HG02840 (cell line): ENCODE measurements at regions not wholly inside any gene's neighbourhood (a gene's known extent, or its start where the extent isn't known, plus 50 kb on each side); places are given as distances from the start of the nearest gene placed in this dataset.

Source experiments
- ATAC-seq: cut with Tn5 transposase; IDR thresholded peaks from one replicate; pipeline ENCODE4 v1.9.1; 2021; ENCODE audit warnings: mild to moderate bottlenecking, moderate library complexity, moderate number of reproducible peaks; ENCODE audit not compliant: unreplicated experiment, low FRiP score

DNA sequence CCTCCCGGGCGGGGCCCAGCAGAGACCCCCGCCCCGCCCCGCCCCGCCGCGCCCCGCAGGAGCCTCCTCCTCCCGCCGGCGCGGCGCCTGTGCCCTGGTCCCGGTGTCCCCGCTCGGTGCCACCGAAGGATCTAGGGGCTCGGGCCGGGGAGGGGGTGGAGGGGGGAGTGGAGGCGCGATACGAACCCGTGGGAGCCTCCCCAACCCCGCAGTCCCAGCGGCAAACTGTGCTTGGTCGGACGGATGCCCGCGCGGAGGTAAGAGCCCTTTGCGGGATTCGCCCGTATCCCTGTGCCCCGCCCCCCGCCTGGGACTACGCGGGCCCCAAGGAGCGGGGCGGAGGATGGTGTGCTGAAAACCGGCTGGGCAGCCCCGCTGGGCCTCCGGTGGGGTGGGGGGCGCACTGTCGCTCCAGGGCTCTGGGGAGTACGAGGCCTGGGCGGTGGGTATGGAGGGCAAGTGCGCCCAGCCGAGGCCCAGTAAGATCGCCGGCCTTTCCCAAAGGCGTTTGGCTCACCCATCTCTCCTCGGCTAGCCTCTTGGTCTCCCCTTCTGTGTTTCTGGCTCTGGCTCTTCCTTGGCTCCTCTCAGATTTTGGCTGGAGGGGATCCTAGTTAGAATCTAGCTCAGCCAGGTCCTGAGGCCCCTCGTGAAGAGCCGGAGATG, 65.6 kb upstream of the POLG start:
- no peak for ATAC-seq

DNA sequence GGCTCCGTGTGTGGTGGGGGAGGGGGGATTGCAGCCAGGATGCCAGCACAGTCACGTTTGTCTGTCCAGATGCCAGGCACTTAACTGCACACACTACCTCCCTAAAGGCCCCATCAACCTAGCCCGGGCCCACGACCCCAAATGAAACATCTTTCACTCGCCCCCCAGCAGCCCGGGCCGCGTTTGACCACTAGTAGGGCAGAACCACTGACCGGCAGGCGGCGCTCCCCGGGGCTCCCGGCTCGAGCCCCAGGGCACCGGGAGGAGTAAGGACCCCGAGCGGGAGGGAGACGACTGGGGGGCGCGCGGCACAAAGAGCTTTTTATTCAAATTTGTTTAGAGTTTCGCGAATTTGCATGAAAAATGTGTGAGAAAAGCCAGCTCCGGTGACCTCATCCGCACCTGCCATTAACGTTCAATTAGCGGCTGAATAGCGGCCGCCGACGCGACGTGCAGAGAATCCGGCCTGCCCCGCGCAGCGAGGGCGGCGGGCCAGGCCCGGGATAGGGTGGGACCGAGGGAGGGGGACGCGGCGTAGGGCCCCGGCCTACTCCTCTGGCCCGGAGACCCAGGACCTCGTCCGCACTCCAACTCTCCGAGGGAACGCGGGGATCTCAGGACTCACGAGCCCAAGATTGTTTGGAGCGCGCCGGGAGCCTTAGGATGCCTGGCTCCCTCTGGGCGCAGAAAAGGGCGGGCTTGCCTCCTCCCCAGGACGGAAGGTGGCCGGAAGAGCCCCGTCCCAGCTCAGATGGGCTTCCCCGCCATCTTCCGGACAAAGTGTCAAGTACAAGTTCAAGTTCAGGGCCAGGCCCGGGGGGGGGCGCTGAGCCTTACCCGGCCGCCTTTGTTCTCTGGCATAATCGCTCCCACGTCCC, 64.9 kb upstream of the POLG start:
- ATAC-seq, result no peak

DNA sequence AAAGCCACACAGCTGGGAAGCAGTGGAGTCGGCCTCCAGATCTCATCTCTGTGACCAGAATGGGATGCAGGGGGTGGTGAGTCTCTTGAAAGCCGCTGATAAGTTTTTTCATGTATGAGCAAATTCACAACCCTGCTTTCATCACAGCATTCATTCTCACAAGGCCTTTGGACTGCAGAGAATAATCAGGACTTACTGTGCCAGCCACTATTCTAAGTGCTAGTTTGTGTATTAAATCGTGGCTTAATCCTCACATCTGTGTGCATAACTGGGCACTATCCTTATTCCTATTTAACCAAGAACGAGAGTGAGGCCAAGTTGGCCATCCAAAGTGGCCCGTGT, 64.2 kb upstream of the POLG start:
- ATAC-seq, result no peak

DNA sequence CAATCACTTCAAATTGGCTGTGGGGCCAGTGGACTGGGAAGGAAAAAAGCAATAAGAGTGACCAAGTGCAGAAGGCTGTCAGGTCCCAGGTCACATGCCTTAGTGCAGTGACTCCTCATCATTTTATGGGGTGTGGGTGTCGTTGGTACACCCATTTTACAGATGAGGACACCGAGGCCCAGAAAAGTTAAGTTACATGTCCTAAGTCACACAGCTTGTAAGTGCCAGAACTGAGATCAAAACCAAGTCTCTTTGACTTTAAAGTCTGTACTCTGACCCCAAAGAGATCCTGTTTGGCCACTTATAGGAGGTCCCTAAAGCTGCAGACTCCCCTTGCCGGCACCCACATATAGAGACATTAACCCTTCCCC, 63.0 kb upstream of the POLG start:
- ATAC-seq, result no peak

DNA sequence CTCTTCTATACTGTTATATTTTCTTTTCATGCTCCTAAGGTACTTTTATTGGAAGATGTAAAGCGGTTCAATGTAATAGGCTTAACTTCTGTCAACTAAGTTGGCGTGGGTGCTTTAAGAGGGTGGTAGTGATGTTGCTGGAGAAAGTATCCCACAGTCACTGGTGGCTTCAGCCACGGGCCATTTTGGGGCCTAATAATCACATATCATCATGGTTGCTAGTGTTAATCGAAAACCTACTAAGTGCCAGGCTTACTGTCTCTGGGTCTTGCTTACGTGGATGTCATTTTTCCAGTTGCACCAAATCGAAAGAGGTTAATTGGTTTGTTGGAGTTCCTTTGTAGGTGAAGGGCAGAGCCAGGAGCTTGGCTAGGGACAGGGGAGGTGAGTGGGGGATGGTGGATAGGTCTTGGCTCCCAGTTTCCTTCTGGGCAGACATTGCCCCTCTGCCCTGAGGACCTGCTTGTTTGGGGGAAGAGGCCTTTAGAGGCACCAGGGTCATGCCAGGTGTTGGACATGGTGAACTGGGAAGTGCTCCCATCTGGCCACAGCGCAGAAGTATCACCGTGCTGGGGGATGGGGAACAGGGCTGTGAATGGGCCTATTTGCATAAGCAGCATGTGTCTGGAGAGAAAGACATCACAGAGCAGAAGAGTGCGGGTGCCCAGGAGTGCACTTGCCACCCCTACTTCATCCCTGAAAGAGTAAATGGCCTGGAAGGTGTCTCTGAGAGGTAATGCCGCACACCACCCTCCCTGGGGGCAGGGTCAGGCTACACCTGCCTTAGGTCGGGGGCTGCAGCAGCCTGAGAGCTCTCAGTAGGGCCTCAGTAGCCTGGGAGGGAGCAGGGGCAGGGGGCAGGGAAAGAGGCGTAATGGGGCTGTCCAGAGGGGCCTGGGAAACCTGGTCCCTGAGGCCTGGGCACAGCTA, 62.4 kb upstream of the POLG start:
- ATAC-seq, result no peak

DNA sequence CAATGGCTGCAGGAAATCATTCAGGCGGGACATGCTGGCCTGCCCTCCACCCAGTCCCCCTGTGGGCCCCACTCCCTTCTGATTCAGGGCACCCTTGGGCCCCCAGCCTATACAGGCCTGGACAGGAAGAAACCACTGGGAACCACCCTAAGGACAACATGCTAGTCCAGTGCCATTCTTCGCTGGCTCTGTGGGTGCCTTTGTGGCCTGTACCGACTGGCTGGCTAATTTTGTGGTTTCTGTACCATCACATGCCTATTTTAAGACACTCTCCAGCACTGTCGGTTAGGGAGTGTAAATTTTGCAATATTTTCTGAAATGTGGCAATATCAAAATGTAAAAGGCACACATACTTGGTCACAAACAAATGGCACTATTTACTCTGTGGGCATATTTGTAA, 61.4 kb upstream of the POLG start:
- no peak for ATAC-seq

DNA sequence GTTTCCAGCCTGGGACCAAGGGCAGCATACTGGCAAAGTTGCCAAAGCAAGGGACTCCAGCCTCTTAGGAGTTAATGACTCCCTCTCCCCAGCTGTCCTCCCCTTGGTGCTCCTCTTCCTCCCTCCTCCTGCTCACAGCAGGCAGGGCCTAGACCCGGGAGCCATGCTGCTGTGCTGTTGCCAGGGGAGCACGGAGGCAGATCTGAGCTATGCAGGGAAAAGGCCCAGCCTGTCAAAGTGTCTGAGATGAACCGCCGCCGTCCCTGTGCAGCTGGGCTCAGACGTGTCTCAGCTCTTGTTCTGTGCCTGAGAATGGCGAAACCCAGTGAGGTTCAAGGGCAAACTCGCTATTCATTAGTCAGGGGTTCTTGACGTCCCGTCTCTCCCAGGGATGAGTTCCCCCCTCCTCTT, 60.8 kb upstream of the POLG start:
- no peak for ATAC-seq

GRCh38 chr15:89395031-89395430, 60.4 kb upstream of the POLG start:
- ATAC-seq, result no peak

DNA sequence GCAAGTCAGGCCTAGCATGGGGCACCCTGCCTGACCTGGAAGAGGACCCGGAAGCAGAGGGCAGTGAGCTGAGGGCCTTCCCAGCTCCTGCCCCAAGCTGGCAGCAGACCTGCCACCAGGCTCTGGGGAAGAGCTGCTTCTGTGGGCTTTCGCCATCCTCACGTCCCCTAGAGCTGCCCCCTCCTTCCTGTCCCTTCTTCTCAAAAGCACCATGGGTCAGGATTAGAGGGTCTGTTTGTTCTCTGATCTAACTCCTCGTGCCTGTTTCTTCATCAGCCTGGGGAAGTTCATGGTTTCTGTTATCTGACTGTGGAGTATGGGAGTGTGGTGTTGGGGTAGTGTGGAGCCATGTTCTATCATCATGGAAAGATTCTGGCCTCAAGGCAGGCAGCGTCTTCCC, 58.4 kb upstream of the POLG start:
- no peak for ATAC-seq

GRCh38 chr15:89391685-89392257, 57.1 kb upstream of the POLG start:
- no peak for ATAC-seq

GRCh38 chr15:89389841-89390603, 55.4 kb upstream of the POLG start:
- no peak for ATAC-seq

GRCh38 chr15:89387140-89387903, 52.7 kb upstream of the POLG start:
- no peak for ATAC-seq

GRCh38 chr15:89385596-89386331, 51.1 kb upstream of the POLG start:
- ATAC-seq, result no peak
